ENCODE measurements at regions not wholly inside any gene's neighbourhood (a gene's known extent, or its start where the extent isn't known, plus 50 kb on each side); places are given as distances from the start of the nearest gene placed in this dataset.

DNA sequence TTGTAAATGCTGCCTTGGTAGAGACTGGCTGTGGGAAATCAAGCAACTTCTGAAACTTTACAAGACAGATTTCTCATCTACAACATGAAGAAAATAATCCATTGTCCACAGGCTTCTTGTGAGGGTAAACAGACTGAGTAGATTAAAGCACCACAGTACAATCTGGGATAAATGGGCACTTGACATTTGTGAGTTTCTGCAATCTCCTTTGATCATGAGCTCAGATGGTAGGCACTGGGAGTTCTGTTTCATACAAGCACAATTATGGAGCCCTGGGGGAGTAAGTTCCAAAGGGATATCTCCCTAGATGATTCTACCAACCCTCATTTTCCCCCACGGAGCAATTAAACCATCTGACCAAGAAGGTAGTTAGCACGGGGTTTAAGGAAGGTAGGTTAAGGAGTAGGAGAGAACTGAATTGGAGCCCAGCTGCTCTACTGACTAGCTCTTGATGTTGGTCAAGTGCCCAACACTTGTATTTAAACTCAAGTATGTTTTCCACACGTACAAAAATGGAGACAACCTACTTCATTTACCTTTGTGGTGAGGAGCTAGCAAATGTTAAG, 479.5 kb upstream of the TNC start:
- TF ChIP-seq, protein P1, sequence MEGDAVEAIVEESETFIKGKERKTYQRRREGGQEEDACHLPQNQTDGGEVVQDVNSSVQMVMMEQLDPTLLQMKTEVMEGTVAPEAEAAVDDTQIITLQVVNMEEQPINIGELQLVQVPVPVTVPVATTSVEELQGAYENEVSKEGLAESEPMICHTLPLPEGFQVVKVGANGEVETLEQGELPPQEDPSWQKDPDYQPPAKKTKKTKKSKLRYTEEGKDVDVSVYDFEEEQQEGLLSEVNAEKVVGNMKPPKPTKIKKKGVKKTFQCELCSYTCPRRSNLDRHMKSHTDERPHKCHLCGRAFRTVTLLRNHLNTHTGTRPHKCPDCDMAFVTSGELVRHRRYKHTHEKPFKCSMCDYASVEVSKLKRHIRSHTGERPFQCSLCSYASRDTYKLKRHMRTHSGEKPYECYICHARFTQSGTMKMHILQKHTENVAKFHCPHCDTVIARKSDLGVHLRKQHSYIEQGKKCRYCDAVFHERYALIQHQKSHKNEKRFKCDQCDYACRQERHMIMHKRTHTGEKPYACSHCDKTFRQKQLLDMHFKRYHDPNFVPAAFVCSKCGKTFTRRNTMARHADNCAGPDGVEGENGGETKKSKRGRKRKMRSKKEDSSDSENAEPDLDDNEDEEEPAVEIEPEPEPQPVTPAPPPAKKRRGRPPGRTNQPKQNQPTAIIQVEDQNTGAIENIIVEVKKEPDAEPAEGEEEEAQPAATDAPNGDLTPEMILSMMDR (IDR thresholded peaks at IDR 0.05) = no peak
- no peak for TF ChIP-seq ZFX (IDR thresholded peaks at IDR 0.05; ENCODE audit: borderline replicate concordance)

Measured in 22Rv1 (cell line).